ENCODE measurements at regions not wholly inside any gene's neighbourhood (a gene's known extent, or its start where the extent isn't known, plus 50 kb on each side); places are given as distances from the start of the nearest gene placed in this dataset.

DNA sequence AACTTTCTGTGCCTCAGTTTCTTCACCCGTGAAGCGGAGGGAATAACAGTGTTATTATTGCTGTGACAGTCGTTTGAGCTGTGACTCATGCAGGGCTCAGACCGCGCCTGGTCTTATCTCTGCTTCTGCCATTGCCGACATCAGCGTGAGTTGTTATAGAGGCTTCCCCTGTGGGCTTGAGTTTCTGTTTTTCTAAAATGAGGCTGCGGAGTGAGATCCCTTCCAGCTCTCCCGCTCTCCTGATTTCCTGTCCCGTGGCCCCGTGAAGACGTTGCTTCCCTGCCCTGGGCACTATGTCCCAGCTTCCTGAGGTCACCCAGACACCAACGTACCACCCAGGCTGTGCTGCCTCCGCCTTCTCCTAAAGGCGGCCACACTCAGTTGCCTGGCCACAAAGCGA is 278.5 kb downstream of the BMP7 start:
- TF ChIP-seq, protein P1, sequence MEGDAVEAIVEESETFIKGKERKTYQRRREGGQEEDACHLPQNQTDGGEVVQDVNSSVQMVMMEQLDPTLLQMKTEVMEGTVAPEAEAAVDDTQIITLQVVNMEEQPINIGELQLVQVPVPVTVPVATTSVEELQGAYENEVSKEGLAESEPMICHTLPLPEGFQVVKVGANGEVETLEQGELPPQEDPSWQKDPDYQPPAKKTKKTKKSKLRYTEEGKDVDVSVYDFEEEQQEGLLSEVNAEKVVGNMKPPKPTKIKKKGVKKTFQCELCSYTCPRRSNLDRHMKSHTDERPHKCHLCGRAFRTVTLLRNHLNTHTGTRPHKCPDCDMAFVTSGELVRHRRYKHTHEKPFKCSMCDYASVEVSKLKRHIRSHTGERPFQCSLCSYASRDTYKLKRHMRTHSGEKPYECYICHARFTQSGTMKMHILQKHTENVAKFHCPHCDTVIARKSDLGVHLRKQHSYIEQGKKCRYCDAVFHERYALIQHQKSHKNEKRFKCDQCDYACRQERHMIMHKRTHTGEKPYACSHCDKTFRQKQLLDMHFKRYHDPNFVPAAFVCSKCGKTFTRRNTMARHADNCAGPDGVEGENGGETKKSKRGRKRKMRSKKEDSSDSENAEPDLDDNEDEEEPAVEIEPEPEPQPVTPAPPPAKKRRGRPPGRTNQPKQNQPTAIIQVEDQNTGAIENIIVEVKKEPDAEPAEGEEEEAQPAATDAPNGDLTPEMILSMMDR (IDR thresholded peaks at IDR 0.05) = no peak
- Histone ChIP-seq H3K27ac (no peak overlapping the region), H3K27me3 (ENCODE audit: low read depth) (peaks cover 16% of the 10 kb centered on the region), H3K9me3 (peaks cover 5% of the 10 kb centered on the region), H3K4me3 (no peak overlapping the region), H3K36me3 (no peaks in the 10 kb centered on the region), H3K4me1 (no peaks in the 10 kb centered on the region)
- ATAC-seq (no peak), DNase-seq (no peak)
- intact Hi-C loops (cut with DNase I) = no loop called here

DNA sequence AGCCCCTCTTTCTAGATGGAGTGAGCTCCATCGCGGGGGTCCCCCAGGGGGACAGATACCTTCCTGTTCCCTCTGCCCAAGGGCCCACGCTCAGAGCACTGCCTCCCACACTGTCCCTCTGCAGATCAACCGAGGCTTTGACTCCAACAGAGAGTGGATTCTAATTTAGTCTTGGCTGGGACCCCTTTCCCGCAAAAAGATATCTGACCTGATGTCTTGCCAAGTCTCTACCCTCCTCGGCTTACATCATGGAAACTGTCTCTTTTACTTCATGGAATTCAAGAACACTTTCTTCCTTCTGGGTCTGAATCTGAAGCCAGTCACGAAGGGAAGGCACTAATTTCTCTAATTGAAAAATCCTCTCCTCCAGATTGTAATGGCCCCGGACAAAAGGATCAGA is 278.0 kb downstream of the BMP7 start:
- ATAC-seq = no peak
- Histone ChIP-seq H3K9me3 (peaks cover 5% of the 10 kb centered on the region), H3K36me3 (no peaks in the 10 kb centered on the region), H3K4me1 (no peaks in the 10 kb centered on the region), H3K27ac (no peak overlapping the region), H3K4me3 (no peak overlapping the region), H3K27me3 (ENCODE audit: low read depth) (peaks cover 16% of the 10 kb centered on the region)
- TF ChIP-seq, protein P1 (IDR thresholded peaks at IDR 0.05) = no peak
- intact Hi-C loops (cut with DNase I) = no loop called here
- DNase-seq = no peak

DNA sequence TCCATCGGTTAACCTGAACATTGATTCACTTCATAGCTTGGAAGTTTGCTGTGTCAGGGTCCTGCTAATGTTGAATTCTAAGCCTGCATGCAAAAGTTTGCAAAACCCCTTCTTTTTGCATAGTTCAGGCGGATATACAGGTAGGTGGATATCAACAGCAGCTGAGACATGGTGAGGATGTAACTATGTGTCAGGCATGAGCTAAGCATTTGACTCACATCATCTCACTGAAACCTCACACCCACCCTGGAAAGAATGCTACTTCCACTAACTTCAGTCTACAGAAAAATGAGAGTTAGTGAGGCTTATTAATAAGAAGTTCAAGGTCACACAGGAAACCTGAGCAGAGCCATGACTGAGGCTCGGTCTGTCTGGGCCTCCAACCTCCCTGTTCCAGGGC is 276.9 kb downstream of the BMP7 start:
- intact Hi-C loops (cut with DNase I) = no loop called here
- no peak for ATAC-seq
- TF ChIP-seq, protein P1 (IDR thresholded peaks at IDR 0.05) = no peak

DNA sequence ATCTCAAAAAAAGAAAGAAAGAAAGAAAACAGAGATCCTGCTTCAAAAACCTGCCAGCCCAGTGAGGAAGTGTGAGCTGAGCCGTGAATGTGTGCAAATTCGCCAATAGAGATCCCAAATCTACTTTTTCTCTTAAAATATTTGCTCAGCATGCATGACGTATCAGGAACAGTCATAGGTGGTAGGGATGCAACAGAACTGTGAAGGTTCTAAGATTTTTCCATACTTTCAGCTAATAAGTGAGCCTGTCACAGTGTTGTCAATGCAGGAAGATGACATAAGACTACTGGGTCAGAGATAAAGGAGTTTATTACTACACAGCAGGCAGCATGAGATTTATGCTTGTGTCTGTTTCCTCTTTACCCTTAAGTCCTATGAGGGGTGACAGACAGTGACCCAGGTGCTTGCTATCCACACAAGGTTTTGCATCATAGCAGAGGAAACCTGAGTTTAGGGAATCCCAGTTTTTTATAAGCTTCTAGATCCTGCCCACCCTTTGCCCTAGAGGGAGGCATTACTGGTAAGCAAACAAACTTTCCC is 273.4 kb downstream of the BMP7 start:
- TF ChIP-seq, protein P1 (IDR thresholded peaks at IDR 0.05) = no peak
- Histone ChIP-seq H3K9me3 (peaks cover 3% of the 10 kb centered on the region), H3K36me3 (no peaks in the 10 kb centered on the region), H3K27me3 (ENCODE audit: low read depth) (peaks cover 19% of the 10 kb centered on the region), H3K27ac (no peak overlapping the region), H3K4me3 (no peak overlapping the region), H3K4me1 (no peaks in the 10 kb centered on the region)
- DNase-seq = no peak
- intact Hi-C loops (cut with DNase I) = no loop called here
- ATAC-seq = no peak

More for the DNA sequence above, 276.9 kb downstream of the BMP7 start:
- H3K9me3 ChIP-seq = peaks cover 5% of the 10 kb centered on the region
- peaks cover 16% of the 10 kb centered on the region for H3K27me3 ChIP-seq (ENCODE audit: low read depth)
- DNase-seq = no peak
- H3K4me3 ChIP-seq = no peak overlapping the region
- H3K36me3 ChIP-seq = no peaks in the 10 kb centered on the region
- H3K4me1 ChIP-seq = no peaks in the 10 kb centered on the region
- no peak overlapping the region for H3K27ac ChIP-seq

DNA sequence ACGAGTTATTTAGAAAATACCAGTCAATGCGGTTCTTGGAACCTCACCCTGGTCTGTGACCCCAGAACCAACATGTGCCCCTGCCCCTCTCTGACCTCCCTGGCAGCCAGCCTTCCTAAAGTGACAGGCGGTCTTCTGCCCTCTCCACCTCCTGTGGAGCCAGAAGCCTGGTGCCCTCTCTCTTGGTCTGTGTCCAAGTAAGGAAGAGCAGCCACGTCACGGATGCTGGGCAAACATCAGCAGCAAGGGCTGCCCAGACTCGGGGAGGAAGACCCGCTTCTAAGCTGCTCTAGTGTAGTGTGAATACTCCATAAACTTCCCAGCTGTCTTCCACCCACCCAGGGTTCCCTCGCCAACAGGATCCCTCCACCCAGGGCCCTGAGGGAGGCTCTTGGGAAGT is 272.4 kb downstream of the BMP7 start:
- TF ChIP-seq, protein P1 (IDR thresholded peaks at IDR 0.05) = no peak

More for the DNA sequence above, 272.4 kb downstream of the BMP7 start:
- no peak for DNase-seq
- Histone ChIP-seq H3K27me3 (ENCODE audit: low read depth) (peaks cover 14% of the 10 kb centered on the region), H3K36me3 (no peaks in the 10 kb centered on the region), H3K9me3 (peaks cover 9% of the 10 kb centered on the region), H3K27ac (no peak overlapping the region), H3K4me1 (no peaks in the 10 kb centered on the region), H3K4me3 (no peak overlapping the region)
- intact Hi-C loops (cut with DNase I) = no loop called here
- no peak for ATAC-seq

Measured in lower lobe of right lung (tissue), 2 donors.